ENCODE measurements at regions not wholly inside any gene's neighbourhood (a gene's known extent, or its start where the extent isn't known, plus 50 kb on each side); places are given as distances from the start of the nearest gene placed in this dataset.

DNA sequence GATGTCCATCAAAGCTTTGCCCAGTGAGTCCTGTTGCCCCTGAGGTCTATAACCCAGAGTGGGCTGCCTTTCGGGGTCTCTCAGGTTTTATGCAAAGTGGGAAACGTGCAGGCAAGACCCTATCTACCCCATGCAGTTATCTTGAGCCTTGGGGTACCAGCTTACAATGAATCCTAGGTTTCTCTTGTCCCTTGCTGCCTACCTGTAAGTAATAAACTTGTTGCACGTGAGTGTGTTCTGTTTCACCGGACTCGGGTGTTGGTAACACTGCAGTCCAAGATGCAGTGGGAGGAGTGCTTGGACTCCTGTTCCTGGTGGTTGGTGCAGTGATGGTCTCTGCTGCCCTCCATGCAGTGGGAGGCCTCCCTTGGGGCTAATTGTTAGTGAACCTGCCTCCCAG lies 85.6 kb upstream of the ALDH1B1 start:
- Mint-ChIP-seq H3K9me3 (no peaks in the 10 kb centered on the region), H3K27ac (no peak overlapping the region), H3K4me3 (no peak overlapping the region), H3K4me1 (no peaks in the 10 kb centered on the region), H3K36me3 (no peaks in the 10 kb centered on the region), H3K27me3 (ENCODE audit: low read depth in 2 of 2) (peaks cover 6 to 7% of the 10 kb centered on the region in 2 donors)
- intact Hi-C loops (cut with micrococcal nuclease): no loop called here
- Histone ChIP-seq H3K4me3 (ENCODE audit: low read length) (no peak overlapping the region), H3K36me3 (ENCODE audit: control insufficient read depth, insufficient read depth, low read length) (no peaks in the 10 kb centered on the region), H3K27me3 (ENCODE audit: control insufficient read depth, insufficient read depth, low read length) (no peaks in the 10 kb centered on the region), H3K9me3 (ENCODE audit: control insufficient read depth, insufficient read depth, low read length) (no peaks in the 10 kb centered on the region), H3K27ac (ENCODE audit: low read length) (no peak overlapping the region), H3K4me1 (ENCODE audit: control insufficient read depth, insufficient read depth, low read length) (no peaks in the 10 kb centered on the region)
- WGBS (ENCODE audit: insufficient coverage): 91% methylated on average over 5 of the region's 5 CpGs
- ATAC-seq (no peak), DNase-seq (no peak)
- TF ChIP-seq, protein P1, sequence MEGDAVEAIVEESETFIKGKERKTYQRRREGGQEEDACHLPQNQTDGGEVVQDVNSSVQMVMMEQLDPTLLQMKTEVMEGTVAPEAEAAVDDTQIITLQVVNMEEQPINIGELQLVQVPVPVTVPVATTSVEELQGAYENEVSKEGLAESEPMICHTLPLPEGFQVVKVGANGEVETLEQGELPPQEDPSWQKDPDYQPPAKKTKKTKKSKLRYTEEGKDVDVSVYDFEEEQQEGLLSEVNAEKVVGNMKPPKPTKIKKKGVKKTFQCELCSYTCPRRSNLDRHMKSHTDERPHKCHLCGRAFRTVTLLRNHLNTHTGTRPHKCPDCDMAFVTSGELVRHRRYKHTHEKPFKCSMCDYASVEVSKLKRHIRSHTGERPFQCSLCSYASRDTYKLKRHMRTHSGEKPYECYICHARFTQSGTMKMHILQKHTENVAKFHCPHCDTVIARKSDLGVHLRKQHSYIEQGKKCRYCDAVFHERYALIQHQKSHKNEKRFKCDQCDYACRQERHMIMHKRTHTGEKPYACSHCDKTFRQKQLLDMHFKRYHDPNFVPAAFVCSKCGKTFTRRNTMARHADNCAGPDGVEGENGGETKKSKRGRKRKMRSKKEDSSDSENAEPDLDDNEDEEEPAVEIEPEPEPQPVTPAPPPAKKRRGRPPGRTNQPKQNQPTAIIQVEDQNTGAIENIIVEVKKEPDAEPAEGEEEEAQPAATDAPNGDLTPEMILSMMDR (IDR thresholded peaks at IDR 0.05): no peak

DNA sequence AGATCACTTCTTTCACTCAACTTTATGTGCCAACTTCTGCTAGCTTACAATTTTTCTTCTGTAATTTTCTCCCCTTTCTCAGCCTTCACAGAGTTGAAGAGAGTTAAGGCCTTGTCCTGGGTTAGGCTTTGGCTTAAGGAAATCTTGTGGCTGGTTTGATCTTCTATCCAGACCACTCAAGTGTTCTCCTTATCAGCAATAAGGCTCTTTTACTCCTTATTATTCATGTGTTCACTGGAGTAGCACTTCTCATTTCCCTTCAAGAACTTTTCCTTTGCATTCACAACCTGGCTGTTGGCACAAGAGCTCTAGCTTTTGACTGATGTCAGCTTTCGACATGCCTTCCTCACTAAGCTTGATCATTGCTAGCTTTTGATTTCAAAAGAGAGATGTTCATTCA lies 86.9 kb upstream of the ALDH1B1 start:
- TF ChIP-seq, protein P1 (IDR thresholded peaks at IDR 0.05): no peak
- Mint-ChIP-seq H3K27ac (no peak overlapping the region), H3K4me1 (no peaks in the 10 kb centered on the region), H3K27me3 (ENCODE audit: low read depth in 2 of 2) (peaks cover 5 to 6% of the 10 kb centered on the region in 2 donors), H3K9me3 (no peaks in the 10 kb centered on the region), H3K4me3 (no peak overlapping the region), H3K36me3 (no peaks in the 10 kb centered on the region)
- no peaks in the 10 kb centered on the region for H3K9me3 ChIP-seq (ENCODE audit: control insufficient read depth, insufficient read depth, low read length)
- no peaks in the 10 kb centered on the region for H3K27me3 ChIP-seq (ENCODE audit: control insufficient read depth, insufficient read depth, low read length)
- intact Hi-C loops (cut with micrococcal nuclease): no loop called here
- H3K36me3 ChIP-seq (ENCODE audit: control insufficient read depth, insufficient read depth, low read length): no peaks in the 10 kb centered on the region
- H3K4me3 ChIP-seq (ENCODE audit: low read length): no peak overlapping the region
- DNase-seq (no peak), ATAC-seq (no peak)
- WGBS (ENCODE audit: insufficient coverage): 100% methylated on average over 1 of the region's 1 CpG
- no peaks in the 10 kb centered on the region for H3K4me1 ChIP-seq (ENCODE audit: control insufficient read depth, insufficient read depth, low read length)
- H3K27ac ChIP-seq (ENCODE audit: low read length): no peak overlapping the region

DNA sequence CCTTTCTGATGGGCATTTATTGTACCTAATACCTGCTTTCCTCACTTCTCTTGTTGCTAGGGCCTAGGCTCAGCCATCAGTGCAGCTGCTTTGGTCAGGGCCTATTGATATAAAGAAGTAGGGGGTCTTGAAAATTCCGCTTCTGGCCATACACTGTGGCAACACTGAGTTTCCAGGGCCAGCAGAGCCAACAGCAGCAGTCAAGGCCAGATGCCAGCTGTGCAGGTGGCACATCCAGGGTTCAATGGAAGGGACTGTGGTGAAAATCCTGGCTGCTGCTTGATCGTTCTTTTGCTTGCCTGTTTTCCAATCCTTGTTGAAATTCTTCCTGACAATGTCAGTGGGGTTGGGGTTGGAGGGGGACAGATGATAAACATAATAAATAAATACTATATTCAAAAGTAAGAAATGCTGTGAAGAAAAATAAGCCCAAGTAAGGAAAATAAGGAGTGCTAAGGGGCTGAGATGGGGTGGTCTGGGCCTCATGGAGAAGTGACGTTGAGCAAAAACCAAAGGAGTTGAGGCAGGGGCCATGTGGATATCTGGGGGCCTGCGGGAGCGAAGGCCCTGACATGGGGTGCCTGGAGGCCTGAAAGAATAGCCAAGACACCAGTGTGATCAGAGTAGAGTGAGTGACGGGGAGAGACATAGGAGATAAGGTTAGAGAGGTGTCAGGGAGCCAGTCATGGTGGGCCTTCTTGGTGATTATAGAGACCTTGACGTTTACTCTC lies 91.0 kb upstream of the ALDH1B1 start:
- intact Hi-C loops (cut with micrococcal nuclease): no loop called here
- no peak for DNase-seq
- H3K4me3 Mint-ChIP-seq: no peak overlapping the region
- H3K36me3 Mint-ChIP-seq: no peaks in the 10 kb centered on the region
- WGBS (ENCODE audit: insufficient coverage): 90% methylated on average over 7 of the region's 7 CpGs
- H3K4me1 ChIP-seq (ENCODE audit: control insufficient read depth, insufficient read depth, low read length): no peaks in the 10 kb centered on the region
- no peaks in the 10 kb centered on the region for H3K27me3 ChIP-seq (ENCODE audit: control insufficient read depth, insufficient read depth, low read length)
- no peaks in the 10 kb centered on the region for H3K9me3 ChIP-seq (ENCODE audit: control insufficient read depth, insufficient read depth, low read length)
- no peak overlapping the region for H3K4me3 ChIP-seq (ENCODE audit: low read length)
- TF ChIP-seq, protein P1 (IDR thresholded peaks at IDR 0.05): no peak
- no peaks in the 10 kb centered on the region for H3K4me1 Mint-ChIP-seq
- H3K9me3 Mint-ChIP-seq: no peaks in the 10 kb centered on the region
- H3K27ac Mint-ChIP-seq: no peak overlapping the region
- H3K36me3 ChIP-seq (ENCODE audit: control insufficient read depth, insufficient read depth, low read length): no peaks in the 10 kb centered on the region
- no peak overlapping the region for H3K27ac ChIP-seq (ENCODE audit: low read length)
- no peak for ATAC-seq
- H3K27me3 Mint-ChIP-seq (ENCODE audit: low read depth in 2 of 2): no peaks in the 10 kb centered on the region

DNA sequence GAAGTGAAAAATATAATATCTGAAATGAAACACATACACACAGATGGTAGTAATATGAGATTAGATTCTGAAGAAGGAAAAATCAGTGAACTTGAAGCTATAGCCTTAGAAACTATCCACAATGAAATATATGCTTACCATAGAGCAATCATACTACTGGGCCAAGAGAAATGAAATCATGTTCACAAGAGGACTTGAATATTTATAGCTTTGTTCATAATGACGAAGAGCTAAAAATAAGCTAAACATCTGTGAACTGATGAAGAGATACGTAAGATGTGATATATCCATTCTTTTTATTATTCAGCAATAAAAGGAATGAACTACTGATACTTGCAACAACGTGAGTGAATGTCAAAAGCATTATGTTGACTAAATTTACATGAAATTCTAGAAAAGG lies 92.6 kb upstream of the ALDH1B1 start:
- intact Hi-C loops (cut with micrococcal nuclease): no loop called here
- no peak overlapping the region for H3K4me3 ChIP-seq (ENCODE audit: low read length)
- H3K27me3 Mint-ChIP-seq (ENCODE audit: low read depth in 2 of 2): no peaks in the 10 kb centered on the region
- DNase-seq: no peak
- no peaks in the 10 kb centered on the region for H3K4me1 Mint-ChIP-seq
- no peaks in the 10 kb centered on the region for H3K9me3 ChIP-seq (ENCODE audit: control insufficient read depth, insufficient read depth, low read length)
- no peak overlapping the region for H3K27ac ChIP-seq (ENCODE audit: low read length)
- ATAC-seq: no peak
- H3K4me3 Mint-ChIP-seq: no peak overlapping the region
- no peaks in the 10 kb centered on the region for H3K36me3 ChIP-seq (ENCODE audit: control insufficient read depth, insufficient read depth, low read length)
- H3K27ac Mint-ChIP-seq: no peak overlapping the region
- no peaks in the 10 kb centered on the region for H3K4me1 ChIP-seq (ENCODE audit: control insufficient read depth, insufficient read depth, low read length)
- H3K27me3 ChIP-seq (ENCODE audit: control insufficient read depth, insufficient read depth, low read length): no peaks in the 10 kb centered on the region
- TF ChIP-seq, protein P1 (IDR thresholded peaks at IDR 0.05): no peak
- WGBS (ENCODE audit: insufficient coverage): 0% methylated on average over 1 of the region's 3 CpGs
- no peaks in the 10 kb centered on the region for H3K36me3 Mint-ChIP-seq
- no peaks in the 10 kb centered on the region for H3K9me3 Mint-ChIP-seq
